BJ (cell line): ENCODE measurements at regions not wholly inside any gene's neighbourhood (a gene's known extent, or its start where the extent isn't known, plus 50 kb on each side); places are given as distances from the start of the nearest gene placed in this dataset.
A peak's percentile ranks its signal among the peaks of the same experiment; 100 is the strongest.

Source experiments
- CTCF ChIA-PET: fragments of 350-600 bp; formaldehyde crosslinking; extraction: SDS; loops from one replicate; lab custom pipeline; 2021; ENCODE audit warnings: antibody characterized with exemption, inconsistent platforms; lab: Yijun Ruan, JAX
- POLR2A ChIA-PET: fragments of 300-600 bp; sonication (Branson Sonifier 250); formaldehyde crosslinking; extraction: SDS; loops from one replicate; lab custom pipeline; 2021; ENCODE audit warnings: antibody characterized with exemption; lab: Charles Lee
- DNase-seq: peaks from one replicate; pipeline ENCODE4 v3.0.0-alpha.2; 2011; ENCODE audit warnings: low read depth
- H3K27me3 ChIP-seq: 2 replicates; pipeline ENCODE4 v1.6.0; 2011; ENCODE audit warnings: low read length; ENCODE audit not compliant: control insufficient read depth, insufficient read depth
- H3K36me3 ChIP-seq: 2 replicates; pipeline ENCODE4 v1.5.1; 2011; ENCODE audit warnings: low read length; ENCODE audit not compliant: control insufficient read depth, insufficient read depth
- H3K4me3 ChIP-seq: 2 replicates; pipeline ENCODE4 v1.5.1; 2011; ENCODE audit warnings: low read depth, mild to moderate bottlenecking, control low read depth, low read length
- CTCF ChIP-seq: IDR thresholded peaks from 2 replicates; pipeline ENCODE4 v1.5.1; 2011; ENCODE audit warnings: low read depth, mild to moderate bottlenecking, control low read depth, inconsistent platforms, low read length, moderate library complexity; ENCODE audit not compliant: insufficient read depth

GRCh38 chr18:6520901-6521300 is 106.2 kb upstream of the L3MBTL4 start:
- CTCF ChIA-PET = interaction anchor here (0.9 to 3.2 kb wide), 7 partner anchors 11 to 652 kb away, joined by 3 to 16 read pairs (median 4); no protein-coding TSS in a partner anchor

GRCh38 chr18:6521803-6522418 is 107.2 kb upstream of the L3MBTL4 start:
- no peak for DNase-seq
- CTCF ChIA-PET = interaction anchor here (0.9 to 3.2 kb wide), 18 partner anchors 9 to 655 kb away, joined by 3 to 34 read pairs (median 4); no protein-coding TSS in a partner anchor
- no peaks in the 10 kb centered on the region for H3K27me3 ChIP-seq
- POLR2A ChIA-PET = no interaction called here
- no peak overlapping the region for H3K4me3 ChIP-seq
- peak; percentile 90 for TF ChIP-seq CTCF
- no peaks in the 10 kb centered on the region for H3K36me3 ChIP-seq

More at GRCh38 chr18:6520901-6521300, 106.2 kb upstream of the L3MBTL4 start:
- H3K4me3 ChIP-seq = no peak overlapping the region
- no peak for DNase-seq
- no peak for TF ChIP-seq CTCF
- POLR2A ChIA-PET = no interaction called here
- no peaks in the 10 kb centered on the region for H3K27me3 ChIP-seq
- H3K36me3 ChIP-seq = no peaks in the 10 kb centered on the region

GRCh38 chr18:6525604-6526003 is 110.9 kb upstream of the L3MBTL4 start:
- ChIA-PET CTCF (interaction anchor here (1.0 kb wide), 1 partner anchor 389 kb away, joined by 4 read pairs; no protein-coding TSS in a partner anchor), POLR2A (no interaction called here)
- no peak for TF ChIP-seq CTCF
- Histone ChIP-seq H3K4me3 (no peak overlapping the region), H3K36me3 (no peaks in the 10 kb centered on the region), H3K27me3 (no peaks in the 10 kb centered on the region)
- no peak for DNase-seq

GRCh38 chr18:6537475-6537874 is 122.8 kb upstream of the L3MBTL4 start:
- CTCF ChIA-PET = interaction anchor here (3.1 to 9.7 kb wide), 2 partner anchors 15 to 349 kb away, joined by 16 to 146 read pairs; no protein-coding TSS in a partner anchor

More at GRCh38 chr18:6537475-6537874, 122.8 kb upstream of the L3MBTL4 start:
- no peak for DNase-seq
- POLR2A ChIA-PET = no interaction called here
- no peak for TF ChIP-seq CTCF
- Histone ChIP-seq H3K4me3 (no peak overlapping the region), H3K36me3 (no peaks in the 10 kb centered on the region), H3K27me3 (no peaks in the 10 kb centered on the region)
